ENCODE measurements at regions not wholly inside any gene's neighbourhood (a gene's known extent, or its start where the extent isn't known, plus 50 kb on each side); places are given as distances from the start of the nearest gene placed in this dataset.

DNA sequence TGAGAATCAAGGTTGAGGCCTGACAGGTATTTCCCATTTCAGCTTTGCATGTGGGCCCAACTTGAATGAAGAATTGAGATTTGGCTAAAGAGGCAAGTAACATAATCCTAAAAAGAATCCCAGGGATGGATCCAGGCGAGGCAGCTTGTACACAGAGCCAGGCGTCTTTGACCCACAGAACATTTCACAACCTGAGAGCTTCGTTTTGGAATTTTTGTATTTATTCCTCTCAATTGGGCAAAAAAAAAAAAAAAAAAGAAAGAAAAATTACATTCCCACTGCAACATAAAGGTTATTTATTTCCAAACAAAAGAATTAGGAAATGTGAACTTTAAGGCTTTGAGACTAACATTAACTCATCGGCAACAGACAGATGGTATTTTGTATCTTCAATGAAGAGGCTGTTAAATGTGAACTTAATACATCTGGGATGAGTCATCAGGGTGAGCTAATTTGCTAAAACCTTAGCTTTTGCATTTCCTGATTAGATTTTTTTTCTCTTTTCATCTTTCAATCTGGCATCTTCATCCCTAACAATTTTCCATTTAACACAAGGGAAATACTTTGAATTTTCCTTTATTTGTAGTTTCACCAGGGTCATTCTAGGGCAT, 478.5 kb upstream of the TNP1 start:
- TF ChIP-seq CTCF (conservative IDR thresholded peaks at IDR 0.05), result no peak
- no peak overlapping the region for H3K27ac ChIP-seq

- H3K27ac ChIP-seq, result no peak overlapping the region
- no peak for TF ChIP-seq CTCF (conservative IDR thresholded peaks at IDR 0.05)
These were observed 477.9 kb upstream of the TNP1 start for GRCh38 chr2:217337771-217338170.

DNA sequence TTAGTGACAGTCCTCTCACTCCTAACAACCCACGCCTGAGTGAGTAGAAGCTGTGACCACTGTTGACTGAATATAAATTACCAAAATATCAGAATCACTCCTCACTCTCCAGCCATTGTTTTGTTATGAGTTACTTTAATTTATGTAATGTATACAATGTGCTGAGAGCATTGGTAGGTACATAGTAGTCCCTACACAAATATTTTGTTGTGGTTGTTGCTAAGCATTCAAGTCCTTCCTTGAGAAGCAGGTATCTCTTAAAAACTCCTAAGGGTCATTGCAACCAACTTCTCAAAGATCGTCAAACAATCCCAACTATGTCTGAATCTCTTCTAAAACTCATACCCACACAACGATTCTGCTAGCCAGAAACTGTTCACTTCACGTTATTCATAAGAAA, 476.8 kb upstream of the TNP1 start:
- no peak for TF ChIP-seq CTCF (conservative IDR thresholded peaks at IDR 0.05)
- no peak overlapping the region for H3K27ac ChIP-seq

GRCh38 chr2:217335341-217335966, 475.6 kb upstream of the TNP1 start:
- H3K27ac ChIP-seq, result no peak overlapping the region
- TF ChIP-seq CTCF (conservative IDR thresholded peaks at IDR 0.05), result no peak

DNA sequence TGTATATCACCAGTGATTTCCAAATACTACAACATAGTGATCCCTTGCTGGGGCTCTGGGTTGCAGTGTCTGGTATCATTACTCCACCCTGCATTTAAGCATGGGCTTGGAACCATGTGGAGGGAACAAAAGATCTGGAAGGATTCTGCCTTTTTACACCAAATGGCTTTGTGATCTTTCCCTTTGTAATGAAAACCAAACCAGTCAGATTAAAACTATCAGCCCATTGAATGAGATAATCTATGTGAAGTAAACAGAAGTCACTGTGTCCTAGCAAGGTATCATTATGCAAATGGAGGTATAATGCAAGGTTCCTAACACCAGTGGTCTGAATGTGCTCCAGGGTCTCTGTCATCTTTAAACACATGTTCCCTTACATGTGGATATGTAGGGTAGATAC, 474.7 kb upstream of the TNP1 start:
- H3K27ac ChIP-seq, result no peak overlapping the region

GRCh38 chr2:217332866-217333265, 473.0 kb upstream of the TNP1 start:
- H3K27ac ChIP-seq, result no peak overlapping the region
- TF ChIP-seq CTCF (conservative IDR thresholded peaks at IDR 0.05), result no peak

More for the DNA sequence above, 474.7 kb upstream of the TNP1 start:
- TF ChIP-seq CTCF (conservative IDR thresholded peaks at IDR 0.05), result no peak

DNA sequence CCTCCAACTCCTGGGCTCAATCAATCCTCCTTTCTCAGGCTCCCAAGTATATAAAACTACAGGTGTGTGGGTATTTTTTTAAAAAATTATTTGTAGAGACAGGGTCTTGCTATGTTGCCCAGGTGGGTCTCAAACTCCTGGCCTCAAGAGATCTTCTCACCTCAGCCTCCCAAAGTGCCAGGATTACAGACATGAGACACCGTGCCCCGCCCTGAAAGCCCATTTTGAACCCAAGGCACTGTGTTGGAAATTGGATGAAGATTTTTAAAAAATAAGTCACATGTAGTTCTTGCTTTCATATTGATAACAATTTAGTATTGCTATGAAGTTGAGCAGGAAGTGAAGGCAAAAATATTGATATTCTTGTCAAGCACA, 472.5 kb upstream of the TNP1 start:
- no peak for TF ChIP-seq CTCF (conservative IDR thresholded peaks at IDR 0.05)
- no peak overlapping the region for H3K27ac ChIP-seq
